ENCODE measurements at regions not wholly inside any gene's neighbourhood (a gene's known extent, or its start where the extent isn't known, plus 50 kb on each side); places are given as distances from the start of the nearest gene placed in this dataset.

- DNase-seq: peak in 1 of 2 donors; percentile 30
Measured at GRCh38 chr10:7507887-7508726, 97.3 kb upstream of the SFMBT2 start.

- no peak for DNase-seq
Measured at GRCh38 chr10:7506571-7506970, 95.7 kb upstream of the SFMBT2 start.

DNA sequence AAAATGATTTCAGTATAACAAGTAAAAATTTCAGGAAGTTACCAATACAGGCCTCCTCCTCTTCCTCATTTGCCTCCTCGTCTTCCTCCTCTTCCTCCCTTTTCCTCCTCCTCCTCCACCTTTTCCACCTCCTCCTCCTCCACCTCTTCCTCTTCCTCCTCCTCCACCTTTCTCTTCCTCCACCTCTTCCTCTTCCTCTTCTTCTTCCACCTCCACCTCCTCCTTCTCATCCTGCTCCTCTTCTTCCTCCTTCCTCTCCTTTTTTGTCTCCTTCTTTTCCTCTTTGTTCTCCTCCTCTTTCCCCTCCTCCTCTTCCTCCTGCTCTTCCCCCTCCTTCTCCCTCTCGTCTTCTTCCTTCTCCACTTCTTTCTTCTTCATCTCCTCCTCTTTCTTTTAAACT, 94.4 kb upstream of the SFMBT2 start:
- DNase-seq: no peak

GRCh38 chr10:7503190-7503589, 92.4 kb upstream of the SFMBT2 start:
- DNase-seq: no peak

GRCh38 chr10:7501157-7501556, 90.3 kb upstream of the SFMBT2 start:
- DNase-seq: no peak

DNA sequence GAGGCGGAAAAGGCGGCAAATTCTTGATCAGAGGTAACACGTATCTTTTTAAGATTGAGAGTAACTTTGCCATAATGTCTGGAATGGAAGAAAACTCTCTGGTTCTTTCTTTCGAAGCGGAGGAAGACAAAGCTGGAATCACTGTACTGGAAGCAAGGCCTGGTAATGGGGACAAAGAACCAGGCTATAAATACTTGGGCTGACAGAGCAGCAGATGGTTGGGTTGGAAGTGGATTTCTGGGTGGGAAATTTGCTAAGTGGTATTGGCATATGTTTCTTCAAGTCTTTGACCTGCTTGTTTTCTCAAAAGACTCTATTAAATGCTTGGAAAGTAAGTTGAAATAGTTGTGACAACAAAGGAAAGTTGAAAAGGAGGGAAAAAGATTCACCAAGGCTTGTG, 87.3 kb upstream of the SFMBT2 start:
- no peak for DNase-seq

GRCh38 chr10:7493996-7494395, 83.2 kb upstream of the SFMBT2 start:
- no peak for DNase-seq

- no peak for DNase-seq
Measured at GRCh38 chr10:7492660-7493046, 81.8 kb upstream of the SFMBT2 start.

DNA sequence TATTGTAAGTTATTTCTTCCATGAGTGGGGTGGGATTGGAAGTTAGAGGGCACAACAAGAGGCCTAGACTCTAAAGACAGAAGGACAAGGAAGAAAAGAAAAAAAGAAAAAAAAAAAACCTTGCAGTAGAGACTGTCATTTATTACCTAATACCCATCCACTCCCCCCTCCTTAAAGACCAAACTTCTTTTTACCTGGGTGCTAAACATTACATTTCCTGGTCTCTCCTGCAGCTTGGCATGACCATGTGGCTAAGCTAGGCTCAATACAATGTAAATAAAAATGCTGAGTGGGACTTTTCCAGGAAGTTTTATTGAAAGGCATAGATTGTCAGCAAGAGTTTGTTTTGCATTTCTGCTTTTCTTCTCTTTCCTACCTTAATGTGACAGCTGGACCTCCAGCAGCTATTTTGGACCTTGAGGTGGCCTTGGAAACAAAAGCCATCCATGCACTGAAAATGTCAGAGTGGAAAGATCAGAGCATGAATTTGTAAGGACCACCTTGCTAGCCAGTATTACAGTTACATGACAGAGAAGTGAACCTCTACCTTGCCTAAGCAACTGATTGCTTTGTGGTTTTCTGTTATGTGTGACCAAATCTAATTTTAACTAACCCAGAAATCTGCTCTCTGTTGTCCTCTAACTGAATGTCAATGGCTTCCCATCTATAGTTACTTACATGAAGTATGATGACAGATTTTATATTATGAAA, 81.3 kb upstream of the SFMBT2 start:
- DNase-seq: no peak

- DNase-seq: no peak
Measured at GRCh38 chr10:7491230-7491629, 80.4 kb upstream of the SFMBT2 start.

GRCh38 chr10:7488418-7488829, 77.6 kb upstream of the SFMBT2 start:
- DNase-seq: no peak

- no peak for DNase-seq
Measured at GRCh38 chr10:7487528-7487927, 76.7 kb upstream of the SFMBT2 start.

- DNase-seq: no peak
Measured at GRCh38 chr10:7486528-7486927, 75.7 kb upstream of the SFMBT2 start.

DNA sequence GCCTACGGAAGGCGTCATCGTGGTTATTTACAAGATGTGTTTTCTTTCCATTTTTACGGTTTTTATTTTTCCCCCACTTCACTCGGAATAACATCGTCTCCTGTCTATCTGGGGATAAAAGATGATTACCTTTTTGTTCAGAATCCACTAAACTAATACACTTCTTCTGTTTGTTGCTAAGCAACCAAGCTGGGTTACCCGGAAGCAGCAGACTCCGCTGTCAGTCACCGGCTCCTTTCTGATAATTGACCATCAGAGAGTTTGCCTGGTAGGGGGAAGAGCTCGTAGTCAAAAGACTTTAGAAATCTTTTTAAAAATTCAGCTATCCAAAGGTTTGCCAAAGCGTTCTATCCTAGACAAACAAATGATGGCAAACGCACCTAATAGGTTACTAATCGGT, 75.0 kb upstream of the SFMBT2 start:
- no peak for DNase-seq

GRCh38 chr10:7485244-7485556, 74.4 kb upstream of the SFMBT2 start:
- no peak for DNase-seq

DNA sequence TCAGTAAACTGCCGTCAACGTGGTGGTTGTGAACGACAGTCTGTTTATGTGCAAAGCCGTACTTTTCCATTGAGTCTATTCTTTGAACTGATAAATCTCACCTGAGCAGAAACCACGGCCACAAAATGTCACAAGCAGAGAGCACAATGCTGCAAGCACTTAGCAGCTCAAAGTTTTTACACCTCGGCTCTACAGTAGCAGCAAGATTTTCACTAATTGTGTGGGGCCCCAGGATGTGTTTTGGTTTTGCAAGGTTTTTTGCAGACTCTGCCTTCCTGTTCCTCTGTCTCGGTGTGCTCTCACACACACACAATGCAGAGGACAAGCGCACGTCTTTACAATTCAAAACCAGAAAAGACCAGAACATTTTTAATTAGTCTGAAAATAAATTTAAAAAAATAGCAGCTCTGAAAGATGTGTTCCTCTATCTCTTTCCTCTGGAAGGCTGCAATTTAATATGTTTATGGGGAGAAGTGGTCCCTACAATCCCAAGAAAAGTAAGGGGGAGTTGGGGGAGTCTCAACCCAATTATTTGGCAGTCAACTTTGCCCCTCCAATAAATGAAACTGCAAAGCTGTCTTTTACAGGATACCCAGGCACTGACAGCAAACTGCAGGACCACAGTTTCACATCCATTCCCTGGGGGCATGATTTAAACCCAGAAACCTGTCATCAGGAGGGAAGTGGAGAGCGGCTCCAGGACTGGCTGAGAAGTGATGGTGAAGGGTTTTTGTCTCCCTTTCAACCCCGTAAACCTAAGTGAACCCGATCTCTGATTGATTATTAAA, 73.8 kb upstream of the SFMBT2 start:
- peak; percentile 67 to 74 for DNase-seq

DNA sequence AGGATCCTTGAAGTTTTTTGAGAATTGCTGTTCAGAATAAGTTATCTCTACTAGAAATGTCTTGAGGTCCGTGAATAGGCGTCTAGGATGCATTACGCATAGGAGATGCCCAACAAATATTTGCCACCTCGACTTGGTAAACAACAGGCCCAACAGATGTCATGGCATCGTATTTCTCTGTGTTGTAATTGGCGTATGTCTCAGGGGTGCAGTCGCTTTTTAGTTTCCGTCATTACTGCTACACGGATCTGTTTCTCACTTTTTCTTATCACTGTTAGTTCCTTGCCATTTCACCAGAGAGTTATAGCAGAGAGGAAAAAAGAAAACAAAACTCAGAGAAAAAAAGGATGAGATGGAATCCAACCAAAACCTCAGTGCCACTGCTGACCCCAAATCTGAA, 73.0 kb upstream of the SFMBT2 start:
- DNase-seq: peak in 1 of 2 donors; percentile 38

GRCh38 chr10:7482992-7483391, 72.2 kb upstream of the SFMBT2 start:
- no peak for DNase-seq

GRCh38 chr10:7481368-7481765, 70.5 kb upstream of the SFMBT2 start:
- no peak for DNase-seq

GRCh38 chr10:7480742-7481367, 70.0 kb upstream of the SFMBT2 start:
- DNase-seq: peak; percentile 18 to 46

GRCh38 chr10:7479861-7480598, 69.2 kb upstream of the SFMBT2 start:
- DNase-seq: no peak

- peak in 1 of 2 donors; percentile 31 for DNase-seq
Measured at GRCh38 chr10:7478727-7479457, 68.1 kb upstream of the SFMBT2 start.
